Transverse colon (tissue), 4 donors: ENCODE measurements at regions not wholly inside any gene's neighbourhood (a gene's known extent, or its start where the extent isn't known, plus 50 kb on each side); places are given as distances from the start of the nearest gene placed in this dataset.

ENCODE experiments used
- DNase-seq: peaks from one replicate; pipeline ENCODE4 v3.0.0-alpha.2; 2019
- H3K27ac ChIP-seq, 4 donors: fragments of 200-600 bp; sonication (generic); 2 replicates each; pipeline ENCODE4 v1.5.1; 2016 to 2018; ENCODE audit warnings: inconsistent platforms in 4 of 4
- H3K27me3 ChIP-seq: fragments of 200-600 bp; sonication (generic); 2 replicates; pipeline ENCODE4 v1.5.1; 2017; ENCODE audit warnings: inconsistent platforms
- H3K36me3 ChIP-seq, 4 donors: fragments of 200-600 bp; sonication (generic); 2 replicates each; pipeline ENCODE4 v1.5.1; 2017 to 2019; ENCODE audit warnings: inconsistent platforms in 4 of 4
- H3K4me1 ChIP-seq, 4 donors: fragments of 200-600 bp; sonication (generic); 2 replicates each; pipeline ENCODE4 v1.5.1; 2017 to 2020; ENCODE audit warnings: inconsistent platforms in 4 of 4
- H3K4me3 ChIP-seq, 4 donors: fragments of 200-600 bp; sonication (generic); 1 replicate in 1 of 4; 2 replicates in 3 of 4; pipeline versions ENCODE4 v1.5.1 to v1.6.1; 2017 to 2019; ENCODE audit warnings: inconsistent platforms in 4 of 4
- H3K9me3 ChIP-seq, 2 donors: fragments of 200-600 bp; sonication (generic); 2 replicates each; pipeline ENCODE4 v1.5.1; 2017 to 2019; ENCODE audit warnings: inconsistent platforms in 2 of 2
- CTCF ChIP-seq, 5 experiments: fragments of 200-600 bp in 3 of 5; fragments of 450-650 bp in 2 of 5; sonication (generic) in 3 of 5; IDR thresholded peaks; 1 replicate in 2 of 5; 2 replicates in 3 of 5; pipeline ENCODE4 v1.5.1; 2016 to 2017; ENCODE audit warnings: antibody characterized with exemption in 5 of 5, inconsistent platforms in 3 of 5, mild to moderate bottlenecking in 2 of 5, moderate library complexity in 1 of 5
- EP300 ChIP-seq: sonication (generic); formaldehyde crosslinking; IDR thresholded peaks from one replicate; pipeline ENCODE4 v1.6.1; 2017; ENCODE audit warnings: antibody characterized with exemption, low read depth
- POLR2A ChIP-seq: fragments of 450-650 bp; IDR thresholded peaks from one replicate; pipeline ENCODE4 v1.6.1; 2016; ENCODE audit warnings: antibody characterized with exemption, mild to moderate bottlenecking, moderate library complexity
- POLR2AphosphoS5 ChIP-seq, 3 donors: sonication (generic); formaldehyde crosslinking; IDR thresholded peaks; one replicate each; pipeline ENCODE4 v1.6.1; 2016; ENCODE audit warnings: antibody characterized with exemption in 3 of 3
- WGBS, 2 donors: methylation state at CpG; one replicate each; pipeline ENCODE4 v1.1.5; 2018; ENCODE audit warnings: low coverage in 1 of 2; 5-methylcytosine and 5-hydroxymethylcytosine counted together
- in situ Hi-C, 4 donors: fragments of 200-750 bp; cut with MboI; loops; one replicate each; pipeline versions ENCODE4 v1.15.0 to v1.15.1; 2017; ENCODE audit warnings: low sequenced_read_pairs in 3 of 4, low pct_ligation_motif_present in 1 of 4, low pct_unique_long_range_greater_than_20kb in 1 of 4
- intact Hi-C: fragments of 100-400 bp; cut with DNase I; formaldehyde crosslinking; loops from one replicate; pipeline ENCODE4 v1.15.1; 2023; ENCODE audit warnings: low total_unique reads

GRCh38 chr12:41636653-41637052, 448.5 kb downstream of the PDZRN4 start:
- Histone ChIP-seq H3K36me3 (no peaks in the 10 kb centered on the region), H3K4me1 (no peaks in the 10 kb centered on the region), H3K27me3 (no peaks in the 10 kb centered on the region), H3K9me3 (no peaks in the 10 kb centered on the region), H3K27ac (no peak overlapping the region), H3K4me3 (no peak overlapping the region)
- no peak for DNase-seq
- intact Hi-C loops (no loop called here), in situ Hi-C loops (no loop called here)
- 76 to 87% methylated on average over 4 of the region's 4 CpGs for WGBS, 2 donors
- TF ChIP-seq CTCF (IDR thresholded peaks at IDR 0.05) (no peak), POLR2A (no peak), POLR2AphosphoS5 (IDR thresholded peaks at IDR 0.05) (no peak), EP300 (no peak)

- no peak for TF ChIP-seq CTCF (IDR thresholded peaks at IDR 0.05)
- TF ChIP-seq POLR2AphosphoS5 (IDR thresholded peaks at IDR 0.05), result no peak
- no peak for TF ChIP-seq POLR2A
- TF ChIP-seq EP300, result no peak
- Histone ChIP-seq H3K27ac (no peak overlapping the region), H3K4me3 (no peak overlapping the region), H3K9me3 (no peaks in the 10 kb centered on the region), H3K27me3 (no peaks in the 10 kb centered on the region), H3K4me1 (no peaks in the 10 kb centered on the region), H3K36me3 (no peaks in the 10 kb centered on the region)
- no peak for DNase-seq
- in situ Hi-C loops (no loop called here), intact Hi-C loops (no loop called here)
- WGBS, 2 donors, result 53 to 54% methylated on average over 5 of the region's 5 CpGs
These were observed 447.7 kb downstream of the PDZRN4 start for GRCh38 chr12:41635626-41636364.

DNA sequence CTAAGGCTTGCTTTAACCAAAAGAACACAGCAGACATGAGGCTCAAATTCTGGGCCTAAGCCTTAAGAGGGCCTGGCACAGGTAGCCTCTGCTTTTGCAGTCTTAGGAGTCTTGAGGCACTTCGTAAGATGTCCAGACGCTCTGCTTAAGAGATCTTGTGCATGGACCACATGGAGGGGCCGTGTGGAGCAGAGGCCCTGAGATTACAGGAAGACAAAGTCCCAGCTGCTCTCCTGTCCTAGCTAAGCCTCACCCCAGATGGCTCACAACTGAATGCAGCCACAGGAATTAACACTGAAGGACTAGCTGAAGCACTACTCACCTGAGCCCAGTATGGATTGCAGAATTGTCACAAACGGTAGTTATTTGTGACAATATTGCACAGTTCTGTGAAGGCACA, 446.0 kb downstream of the PDZRN4 start:
- DNase-seq, result no peak
- Histone ChIP-seq H3K4me3 (no peak overlapping the region), H3K9me3 (no peaks in the 10 kb centered on the region), H3K27ac (no peak overlapping the region), H3K36me3 (no peaks in the 10 kb centered on the region), H3K4me1 (no peaks in the 10 kb centered on the region), H3K27me3 (no peaks in the 10 kb centered on the region)
- in situ Hi-C loops, result no loop called here
- intact Hi-C loops, result no loop called here
- TF ChIP-seq EP300, result no peak
- TF ChIP-seq POLR2A, result no peak
- no peak for TF ChIP-seq CTCF (IDR thresholded peaks at IDR 0.05)
- no peak for TF ChIP-seq POLR2AphosphoS5 (IDR thresholded peaks at IDR 0.05)
- WGBS, 2 donors, result 77 to 78% methylated on average over 1 to 4 of the region's 4 CpGs

- no peaks in the 10 kb centered on the region for H3K27me3 ChIP-seq
- H3K36me3 ChIP-seq, result no peaks in the 10 kb centered on the region
- DNase-seq, result no peak
- in situ Hi-C loops, result no loop called here
- 94 to 100% methylated on average over 1 of the region's 1 CpG for WGBS, 2 donors
- H3K27ac ChIP-seq, result no peak overlapping the region
- no peaks in the 10 kb centered on the region for H3K9me3 ChIP-seq
- intact Hi-C loops, result no loop called here
- TF ChIP-seq EP300 (no peak), POLR2AphosphoS5 (IDR thresholded peaks at IDR 0.05) (no peak), CTCF (IDR thresholded peaks at IDR 0.05) (no peak), POLR2A (no peak)
- no peak overlapping the region for H3K4me3 ChIP-seq
- H3K4me1 ChIP-seq, result no peaks in the 10 kb centered on the region
These were observed 441.5 kb downstream of the PDZRN4 start for GRCh38 chr12:41629611-41630010.
